Glutamatergic neuron (in vitro differentiated cells): ENCODE measurements at regions not wholly inside any gene's neighbourhood (a gene's known extent, or its start where the extent isn't known, plus 50 kb on each side); places are given as distances from the start of the nearest gene placed in this dataset.

Source experiments
- DNase-seq: peaks from one replicate; pipeline ENCODE4 v3.0.0; 2022
- H3K27ac Mint-ChIP-seq: one replicate; pipeline ENCODE4 v1.8.0; 2020; ENCODE audit warnings: mild to moderate bottlenecking, mixed read lengths, inconsistent platforms; ENCODE audit not compliant: unreplicated experiment
- H3K27me3 Mint-ChIP-seq: one replicate; pipeline ENCODE4 v1.8.0; 2020; ENCODE audit warnings: mild to moderate bottlenecking, moderate library complexity, mixed read lengths, inconsistent platforms; ENCODE audit not compliant: unreplicated experiment
- H3K36me3 Mint-ChIP-seq: one replicate; pipeline ENCODE4 v1.8.0; 2020; ENCODE audit warnings: mild to moderate bottlenecking, mixed read lengths, inconsistent platforms; ENCODE audit not compliant: unreplicated experiment
- H3K4me1 Mint-ChIP-seq: one replicate; pipeline ENCODE4 v1.8.0; 2020; ENCODE audit warnings: mild to moderate bottlenecking, low read depth, mixed read lengths, inconsistent platforms; ENCODE audit not compliant: unreplicated experiment
- H3K4me3 Mint-ChIP-seq: one replicate; pipeline ENCODE4 v1.8.0; 2020; ENCODE audit warnings: mild to moderate bottlenecking, mixed read lengths, inconsistent platforms; ENCODE audit not compliant: unreplicated experiment
- H3K9me3 Mint-ChIP-seq: one replicate; pipeline ENCODE4 v1.8.0; 2020; ENCODE audit warnings: mild to moderate bottlenecking, moderate library complexity, mixed read lengths, inconsistent platforms; ENCODE audit not compliant: unreplicated experiment
- TF ChIP-seq, protein P1 (sequence below): fragments of 200-600 bp; sonication (generic); IDR thresholded peaks from one replicate; pipeline ENCODE4 v1.5.0; 2021; ENCODE audit not compliant: partially characterized antibody, unreplicated experiment

DNA sequence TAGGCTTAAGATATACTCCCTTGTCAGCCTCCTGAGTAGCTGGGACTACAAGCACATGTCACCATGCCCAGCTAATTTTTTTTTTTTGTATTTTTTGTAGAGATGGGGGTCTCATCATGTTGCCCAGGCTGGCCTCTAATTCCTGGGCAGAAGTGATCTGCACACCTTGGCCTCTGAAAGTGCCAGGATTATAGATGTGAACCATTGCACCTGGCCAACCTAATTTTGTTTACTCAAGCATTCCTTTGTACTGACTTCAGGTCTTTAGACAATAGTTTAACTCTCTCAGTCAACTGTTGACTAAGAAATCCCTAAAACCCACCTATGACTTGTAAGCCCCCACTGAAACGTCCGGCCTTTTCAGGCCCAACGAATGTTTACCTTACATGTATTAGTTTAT lies 628.3 kb upstream of the CDH8 start:
- TF ChIP-seq, protein P1, sequence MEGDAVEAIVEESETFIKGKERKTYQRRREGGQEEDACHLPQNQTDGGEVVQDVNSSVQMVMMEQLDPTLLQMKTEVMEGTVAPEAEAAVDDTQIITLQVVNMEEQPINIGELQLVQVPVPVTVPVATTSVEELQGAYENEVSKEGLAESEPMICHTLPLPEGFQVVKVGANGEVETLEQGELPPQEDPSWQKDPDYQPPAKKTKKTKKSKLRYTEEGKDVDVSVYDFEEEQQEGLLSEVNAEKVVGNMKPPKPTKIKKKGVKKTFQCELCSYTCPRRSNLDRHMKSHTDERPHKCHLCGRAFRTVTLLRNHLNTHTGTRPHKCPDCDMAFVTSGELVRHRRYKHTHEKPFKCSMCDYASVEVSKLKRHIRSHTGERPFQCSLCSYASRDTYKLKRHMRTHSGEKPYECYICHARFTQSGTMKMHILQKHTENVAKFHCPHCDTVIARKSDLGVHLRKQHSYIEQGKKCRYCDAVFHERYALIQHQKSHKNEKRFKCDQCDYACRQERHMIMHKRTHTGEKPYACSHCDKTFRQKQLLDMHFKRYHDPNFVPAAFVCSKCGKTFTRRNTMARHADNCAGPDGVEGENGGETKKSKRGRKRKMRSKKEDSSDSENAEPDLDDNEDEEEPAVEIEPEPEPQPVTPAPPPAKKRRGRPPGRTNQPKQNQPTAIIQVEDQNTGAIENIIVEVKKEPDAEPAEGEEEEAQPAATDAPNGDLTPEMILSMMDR, result no peak
- no peak overlapping the region for H3K27ac Mint-ChIP-seq

DNA sequence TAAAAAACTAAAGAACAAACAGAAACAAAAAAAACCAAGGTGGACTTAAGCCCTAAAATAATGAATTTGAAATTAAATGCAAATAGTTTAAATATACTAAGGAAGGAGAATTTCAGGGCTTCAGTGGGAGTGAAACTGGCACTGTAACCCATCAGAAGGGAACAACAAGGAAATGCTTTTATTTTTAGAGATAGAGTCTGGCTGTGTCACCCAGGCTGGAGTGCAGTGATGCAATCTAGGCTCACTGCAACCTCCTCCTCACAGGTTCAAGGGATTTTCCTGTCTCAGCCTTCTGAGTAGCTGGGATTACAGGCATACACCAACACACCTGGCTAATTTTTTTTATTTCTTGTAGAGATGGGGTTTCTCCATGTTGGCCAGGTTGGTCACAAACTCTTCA lies 625.2 kb upstream of the CDH8 start:
- TF ChIP-seq, protein P1, result no peak
- no peak for DNase-seq
- Mint-ChIP-seq H3K4me1 (no peaks in the 10 kb centered on the region), H3K36me3 (no peaks in the 10 kb centered on the region), H3K27me3 (peaks cover 2% of the 10 kb centered on the region), H3K4me3 (no peak overlapping the region), H3K9me3 (no peaks in the 10 kb centered on the region), H3K27ac (no peak overlapping the region)

More for the DNA sequence above, 628.3 kb upstream of the CDH8 start:
- Mint-ChIP-seq H3K27me3 (peaks cover 2% of the 10 kb centered on the region), H3K9me3 (peaks cover 3% of the 10 kb centered on the region), H3K4me1 (no peaks in the 10 kb centered on the region), H3K4me3 (no peak overlapping the region), H3K36me3 (no peaks in the 10 kb centered on the region)
- DNase-seq, result no peak

- no peaks in the 10 kb centered on the region for H3K27me3 Mint-ChIP-seq
- DNase-seq, result no peak
- no peaks in the 10 kb centered on the region for H3K36me3 Mint-ChIP-seq
- H3K27ac Mint-ChIP-seq, result no peak overlapping the region
- TF ChIP-seq, protein P1, result no peak
- H3K4me3 Mint-ChIP-seq, result no peak overlapping the region
- H3K4me1 Mint-ChIP-seq, result peaks cover 5% of the 10 kb centered on the region
- no peaks in the 10 kb centered on the region for H3K9me3 Mint-ChIP-seq
Measured at GRCh38 chr16:62657116-62657515, 620.9 kb upstream of the CDH8 start.

- TF ChIP-seq, protein P1, result no peak
- Mint-ChIP-seq H3K27me3 (peaks cover 6% of the 10 kb centered on the region), H3K9me3 (peaks cover 4% of the 10 kb centered on the region), H3K27ac (peak overlapping the region; percentile 38), H3K4me3 (no peak overlapping the region), H3K36me3 (peaks cover 8% of the 10 kb centered on the region), H3K4me1 (peaks cover 5% of the 10 kb centered on the region)
- no peak for DNase-seq
Measured at GRCh38 chr16:62652441-62653120, 616.3 kb upstream of the CDH8 start.

GRCh38 chr16:62648256-62648655 lies 612.0 kb upstream of the CDH8 start:
- Mint-ChIP-seq H3K27me3 (peaks cover 6% of the 10 kb centered on the region), H3K4me3 (no peak overlapping the region), H3K9me3 (peaks cover 4% of the 10 kb centered on the region), H3K4me1 (peaks cover 3% of the 10 kb centered on the region), H3K36me3 (peaks cover 20% of the 10 kb centered on the region), H3K27ac (no peak overlapping the region)
- DNase-seq, result no peak
- TF ChIP-seq, protein P1, result no peak
